WTC11 (cell line): ENCODE measurements at regions not wholly inside any gene's neighbourhood (a gene's known extent, or its start where the extent isn't known, plus 50 kb on each side); places are given as distances from the start of the nearest gene placed in this dataset.

Experiments
- ATAC-seq: fragments of 200-7000 bp; cut with Tn5 transposase; 2 replicates; pipeline ENCODE4 v1.10.0; 2021; ENCODE audit warnings: mild to moderate bottlenecking, moderate library complexity
- CTCF ChIA-PET: fragments of 300-600 bp; sonication (Branson Sonifier 250); formaldehyde crosslinking; loops from one replicate; lab custom pipeline; 2021; ENCODE audit warnings: antibody characterized with exemption; lab: Charles Lee
- POLR2A ChIA-PET: fragments of 350-600 bp; sonication (Branson Sonifier 250); formaldehyde crosslinking; loops from one replicate; lab custom pipeline; 2021; ENCODE audit warnings: antibody characterized with exemption; lab: Charles Lee
- DNase-seq: peaks from one replicate; pipeline ENCODE4 v3.0.0; 2021; ENCODE audit warnings: low spot score
- H3K27ac Mint-ChIP-seq: 2 replicates; pipeline ENCODE4 v1.8.0; 2021; ENCODE audit warnings: mixed read lengths
- H3K27me3 Mint-ChIP-seq: 2 replicates; pipeline ENCODE4 v1.8.0; 2021; ENCODE audit warnings: low read depth, mild to moderate bottlenecking, moderate library complexity, mixed read lengths
- H3K36me3 Mint-ChIP-seq: 2 replicates; pipeline ENCODE4 v1.8.0; 2021; ENCODE audit warnings: mixed read lengths
- H3K4me1 Mint-ChIP-seq: 2 replicates; pipeline ENCODE4 v1.8.0; 2022; ENCODE audit warnings: mixed read lengths
- H3K4me3 Mint-ChIP-seq: 2 replicates; pipeline ENCODE4 v1.8.0; 2021; ENCODE audit warnings: mild to moderate bottlenecking, moderate library complexity, mixed read lengths
- H3K9me3 Mint-ChIP-seq: 2 replicates; pipeline ENCODE4 v1.8.0; 2021; ENCODE audit warnings: mixed read lengths
- ARID4B ChIP-seq: sonication (generic); formaldehyde crosslinking; IDR thresholded peaks from 2 replicates; pipeline ENCODE4 v1.8.0; 2023; ENCODE audit warnings: missing genetic modification reagents, mild to moderate bottlenecking, borderline replicate concordance
- ATF2 ChIP-seq: sonication (generic); formaldehyde crosslinking; IDR thresholded peaks from 2 replicates; pipeline ENCODE4 v1.8.1; 2022; ENCODE audit warnings: low read depth, missing genetic modification reagents, borderline replicate concordance
- ATF6 ChIP-seq: sonication (generic); formaldehyde crosslinking; IDR thresholded peaks from 2 replicates; pipeline ENCODE4 v1.8.1; 2023; ENCODE audit warnings: mild to moderate bottlenecking, missing genetic modification reagents
- E2F5 ChIP-seq: sonication (generic); formaldehyde crosslinking; IDR thresholded peaks from 2 replicates; pipeline ENCODE4 v1.8.1; 2022; ENCODE audit warnings: mild to moderate bottlenecking, moderate library complexity, missing genetic modification reagents
- ERG ChIP-seq: fragments of 250-450 bp; sonication (Bioruptor Pico); IDR thresholded peaks from 2 replicates; pipeline ENCODE4 v1.8.0; 2021; ENCODE audit warnings: mild to moderate bottlenecking
- FOXK1 ChIP-seq: sonication (generic); formaldehyde crosslinking; IDR thresholded peaks from 2 replicates; pipeline ENCODE4 v1.8.0; 2022; ENCODE audit warnings: mild to moderate bottlenecking, moderate library complexity, missing genetic modification reagents
- HMGXB4 ChIP-seq: sonication (generic); formaldehyde crosslinking; IDR thresholded peaks from 2 replicates; pipeline ENCODE4 v1.8.1; 2023; ENCODE audit warnings: mild to moderate bottlenecking, moderate library complexity, missing genetic modification reagents
- IRF2 ChIP-seq: sonication (generic); formaldehyde crosslinking; IDR thresholded peaks from 2 replicates; pipeline ENCODE4 v1.8.0; 2022; ENCODE audit warnings: low read depth, missing genetic modification reagents, borderline replicate concordance
- MAX ChIP-seq: sonication (generic); formaldehyde crosslinking; IDR thresholded peaks from 2 replicates; pipeline ENCODE4 v1.8.0; 2022; ENCODE audit warnings: mild to moderate bottlenecking, missing genetic modification reagents
- RELA ChIP-seq: sonication (generic); formaldehyde crosslinking; IDR thresholded peaks from 2 replicates; pipeline ENCODE4 v1.8.1; 2022; ENCODE audit warnings: missing genetic modification reagents, mild to moderate bottlenecking, borderline replicate concordance
- STAT6 ChIP-seq: sonication (generic); formaldehyde crosslinking; conservative IDR thresholded peaks from 2 replicates; pipeline ENCODE4 v1.8.1; 2023; ENCODE audit warnings: mild to moderate bottlenecking, low read depth, missing genetic modification reagents, moderate library complexity
- TCF7 ChIP-seq: sonication (generic); formaldehyde crosslinking; IDR thresholded peaks from 2 replicates; pipeline ENCODE4 v1.8.0; 2022; ENCODE audit warnings: mild to moderate bottlenecking, low read depth, missing genetic modification reagents, moderate library complexity
- USF2 ChIP-seq: sonication (generic); formaldehyde crosslinking; IDR thresholded peaks from 2 replicates; pipeline ENCODE4 v1.8.1; 2023; ENCODE audit warnings: mild to moderate bottlenecking, missing genetic modification reagents, moderate library complexity
- ZNF232 ChIP-seq: sonication (generic); formaldehyde crosslinking; IDR thresholded peaks from 2 replicates; pipeline ENCODE4 v1.8.0; 2022; ENCODE audit warnings: mild to moderate bottlenecking, missing genetic modification reagents
- ZNF281 ChIP-seq: sonication (generic); formaldehyde crosslinking; IDR thresholded peaks from 2 replicates; pipeline ENCODE4 v1.8.0; 2023; ENCODE audit warnings: mild to moderate bottlenecking, missing genetic modification reagents
- ZNF512 ChIP-seq: sonication (generic); formaldehyde crosslinking; IDR thresholded peaks from 2 replicates; pipeline ENCODE4 v1.8.1; 2022; ENCODE audit warnings: missing genetic modification reagents, borderline replicate concordance

GRCh38 chr5:58380655-58381054, 79.2 kb downstream of the PLK2 start:
- Mint-ChIP-seq H3K27me3 (peaks cover 9% of the 10 kb centered on the region), H3K4me3 (no peak overlapping the region), H3K4me1 (no peaks in the 10 kb centered on the region), H3K36me3 (peaks cover 70% of the 10 kb centered on the region), H3K27ac (no peak overlapping the region), H3K9me3 (peaks cover 65% of the 10 kb centered on the region)
- no peak for ATAC-seq
- CTCF ChIA-PET, result no interaction called here
- DNase-seq, result no peak
- POLR2A ChIA-PET, result no interaction called here
- TF ChIP-seq IRF2, result no peak
- TF ChIP-seq ATF2, result no peak
- TF ChIP-seq RELA (CRISPR knock-in tag), result no peak
- TF ChIP-seq HMGXB4 (CRISPR knock-in tag), result no peak
- no peak for TF ChIP-seq ZNF281
- TF ChIP-seq ERG (CRISPR knock-in tag), result no peak
- TF ChIP-seq TCF7 (CRISPR knock-in tag), result no peak
- no peak for TF ChIP-seq MAX (CRISPR knock-in tag)
- no peak for TF ChIP-seq STAT6 (CRISPR knock-in tag)
- TF ChIP-seq ZNF512 (CRISPR knock-in tag), result no peak
- no peak for TF ChIP-seq USF2 (CRISPR knock-in tag)
- no peak for TF ChIP-seq E2F5 (CRISPR knock-in tag)
- no peak for TF ChIP-seq ARID4B
- no peak for TF ChIP-seq ZNF232 (CRISPR knock-in tag)
- TF ChIP-seq ATF6 (CRISPR knock-in tag), result no peak
- TF ChIP-seq FOXK1 (CRISPR knock-in tag), result no peak
